OCI-LY1 (cell line): ENCODE measurements at regions not wholly inside any gene's neighbourhood (a gene's known extent, or its start where the extent isn't known, plus 50 kb on each side); places are given as distances from the start of the nearest gene placed in this dataset.

Experiments used
- EZH2 ChIP-seq: fragments of 200-600 bp; sonication (generic), shearing (Covaris generic); IDR thresholded peaks from 2 replicates; pipeline ENCODE4 v1.8.0; 2017; ENCODE audit warnings: borderline replicate concordance, mixed run types, mild to moderate bottlenecking, antibody characterized with exemption, low read length, moderate library complexity, mixed read lengths
- TF ChIP-seq, protein P1 (sequence below): fragments of 200-600 bp; sonication (generic), shearing (Covaris generic); IDR thresholded peaks from 2 replicates; pipeline ENCODE4 v1.5.1; 2017; ENCODE audit warnings: mild to moderate bottlenecking, antibody characterized with exemption, low read length, moderate library complexity, mixed read lengths

DNA sequence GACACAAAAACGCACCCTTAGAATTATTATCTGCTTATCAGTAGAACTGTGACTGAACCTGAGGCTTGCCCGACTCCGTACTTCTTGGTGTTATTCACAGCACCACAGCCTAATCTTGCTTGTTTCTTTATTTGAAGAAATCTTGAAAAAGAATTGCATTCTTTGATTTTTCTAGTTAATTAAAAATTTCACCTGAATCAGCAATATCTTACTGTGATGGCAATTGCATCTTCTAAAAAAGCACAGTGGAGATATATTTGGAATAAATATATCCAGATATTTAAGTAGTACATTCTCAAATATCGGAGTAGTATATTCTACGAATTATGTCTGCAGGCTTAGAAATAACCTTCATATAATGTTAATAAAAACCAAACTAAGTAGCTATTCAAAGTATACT, 90.1 kb upstream of the LYSMD4 start:
- TF ChIP-seq, protein P1, sequence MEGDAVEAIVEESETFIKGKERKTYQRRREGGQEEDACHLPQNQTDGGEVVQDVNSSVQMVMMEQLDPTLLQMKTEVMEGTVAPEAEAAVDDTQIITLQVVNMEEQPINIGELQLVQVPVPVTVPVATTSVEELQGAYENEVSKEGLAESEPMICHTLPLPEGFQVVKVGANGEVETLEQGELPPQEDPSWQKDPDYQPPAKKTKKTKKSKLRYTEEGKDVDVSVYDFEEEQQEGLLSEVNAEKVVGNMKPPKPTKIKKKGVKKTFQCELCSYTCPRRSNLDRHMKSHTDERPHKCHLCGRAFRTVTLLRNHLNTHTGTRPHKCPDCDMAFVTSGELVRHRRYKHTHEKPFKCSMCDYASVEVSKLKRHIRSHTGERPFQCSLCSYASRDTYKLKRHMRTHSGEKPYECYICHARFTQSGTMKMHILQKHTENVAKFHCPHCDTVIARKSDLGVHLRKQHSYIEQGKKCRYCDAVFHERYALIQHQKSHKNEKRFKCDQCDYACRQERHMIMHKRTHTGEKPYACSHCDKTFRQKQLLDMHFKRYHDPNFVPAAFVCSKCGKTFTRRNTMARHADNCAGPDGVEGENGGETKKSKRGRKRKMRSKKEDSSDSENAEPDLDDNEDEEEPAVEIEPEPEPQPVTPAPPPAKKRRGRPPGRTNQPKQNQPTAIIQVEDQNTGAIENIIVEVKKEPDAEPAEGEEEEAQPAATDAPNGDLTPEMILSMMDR, result no peak
- TF ChIP-seq EZH2, result no peak
